ENCODE measurements at regions not wholly inside any gene's neighbourhood (a gene's known extent, or its start where the extent isn't known, plus 50 kb on each side); places are given as distances from the start of the nearest gene placed in this dataset.

- Histone ChIP-seq H3K27ac (no peak overlapping the region), H3K27me3 (no peaks in the 10 kb centered on the region), H3K4me3 (no peak overlapping the region), H3K36me3 (no peaks in the 10 kb centered on the region), H3K4me1 (no peaks in the 10 kb centered on the region), H3K9me3 (no peaks in the 10 kb centered on the region)
- DNase-seq (ENCODE audit: extremely low spot score in 2 of 2), result no peak
- TF ChIP-seq POLR2A (IDR thresholded peaks at IDR 0.05), result no peak
- intact Hi-C loops (cut with DNase I), result no loop called here
Observed at GRCh38 chr2:21301871-21302455, 178.2 kb downstream of the TDRD15 start.

- H3K4me1 ChIP-seq, result no peaks in the 10 kb centered on the region
- TF ChIP-seq, protein P1, sequence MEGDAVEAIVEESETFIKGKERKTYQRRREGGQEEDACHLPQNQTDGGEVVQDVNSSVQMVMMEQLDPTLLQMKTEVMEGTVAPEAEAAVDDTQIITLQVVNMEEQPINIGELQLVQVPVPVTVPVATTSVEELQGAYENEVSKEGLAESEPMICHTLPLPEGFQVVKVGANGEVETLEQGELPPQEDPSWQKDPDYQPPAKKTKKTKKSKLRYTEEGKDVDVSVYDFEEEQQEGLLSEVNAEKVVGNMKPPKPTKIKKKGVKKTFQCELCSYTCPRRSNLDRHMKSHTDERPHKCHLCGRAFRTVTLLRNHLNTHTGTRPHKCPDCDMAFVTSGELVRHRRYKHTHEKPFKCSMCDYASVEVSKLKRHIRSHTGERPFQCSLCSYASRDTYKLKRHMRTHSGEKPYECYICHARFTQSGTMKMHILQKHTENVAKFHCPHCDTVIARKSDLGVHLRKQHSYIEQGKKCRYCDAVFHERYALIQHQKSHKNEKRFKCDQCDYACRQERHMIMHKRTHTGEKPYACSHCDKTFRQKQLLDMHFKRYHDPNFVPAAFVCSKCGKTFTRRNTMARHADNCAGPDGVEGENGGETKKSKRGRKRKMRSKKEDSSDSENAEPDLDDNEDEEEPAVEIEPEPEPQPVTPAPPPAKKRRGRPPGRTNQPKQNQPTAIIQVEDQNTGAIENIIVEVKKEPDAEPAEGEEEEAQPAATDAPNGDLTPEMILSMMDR (IDR thresholded peaks at IDR 0.05), result no peak
- TF ChIP-seq POLR2A (IDR thresholded peaks at IDR 0.05) (no peak), POLR2AphosphoS5 (IDR thresholded peaks at IDR 0.05; ENCODE audit: insufficient read depth in 1 of 2, low read depth in 1 of 2) (no peak)
- H3K4me3 ChIP-seq, result no peak overlapping the region
- no peak for DNase-seq (ENCODE audit: extremely low spot score in 2 of 2)
- no peaks in the 10 kb centered on the region for H3K27me3 ChIP-seq
- H3K27ac ChIP-seq, result no peak overlapping the region
- H3K36me3 ChIP-seq, result no peaks in the 10 kb centered on the region
- intact Hi-C loops (cut with DNase I), result no loop called here
- H3K9me3 ChIP-seq, result no peaks in the 10 kb centered on the region
Observed at GRCh38 chr2:21303876-21304275, 180.1 kb downstream of the TDRD15 start.

DNA sequence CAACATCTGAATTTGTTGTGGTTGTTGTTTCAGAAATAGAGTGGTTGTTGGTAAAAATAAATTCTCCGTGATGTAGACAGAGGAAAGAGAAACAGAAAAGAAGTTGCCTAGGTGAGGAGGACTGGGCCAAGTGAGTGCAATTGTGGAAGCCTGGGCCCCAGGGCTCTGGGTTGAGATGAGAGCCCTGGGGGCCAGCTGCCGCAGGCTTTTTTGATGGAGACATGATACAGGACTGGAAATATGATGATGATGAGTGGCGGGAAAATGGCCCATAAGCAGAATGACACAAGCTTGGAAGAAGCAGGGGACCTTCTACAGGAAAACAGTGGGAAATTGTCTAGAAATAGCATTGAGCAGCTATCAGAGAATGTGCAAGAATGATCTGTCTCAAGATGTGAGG lies 181.8 kb downstream of the TDRD15 start:
- H3K36me3 ChIP-seq, result no peaks in the 10 kb centered on the region
- H3K27ac ChIP-seq, result no peak overlapping the region
- TF ChIP-seq, protein P1 (IDR thresholded peaks at IDR 0.05), result no peak
- TF ChIP-seq POLR2A (IDR thresholded peaks at IDR 0.05), result no peak
- no peak for TF ChIP-seq POLR2AphosphoS5 (IDR thresholded peaks at IDR 0.05; ENCODE audit: insufficient read depth in 1 of 2, low read depth in 1 of 2)
- no peak overlapping the region for H3K4me3 ChIP-seq
- no peak for DNase-seq (ENCODE audit: extremely low spot score in 2 of 2)
- H3K4me1 ChIP-seq, result no peaks in the 10 kb centered on the region
- no peaks in the 10 kb centered on the region for H3K27me3 ChIP-seq
- H3K9me3 ChIP-seq, result no peaks in the 10 kb centered on the region
- intact Hi-C loops (cut with DNase I), result no loop called here

DNA sequence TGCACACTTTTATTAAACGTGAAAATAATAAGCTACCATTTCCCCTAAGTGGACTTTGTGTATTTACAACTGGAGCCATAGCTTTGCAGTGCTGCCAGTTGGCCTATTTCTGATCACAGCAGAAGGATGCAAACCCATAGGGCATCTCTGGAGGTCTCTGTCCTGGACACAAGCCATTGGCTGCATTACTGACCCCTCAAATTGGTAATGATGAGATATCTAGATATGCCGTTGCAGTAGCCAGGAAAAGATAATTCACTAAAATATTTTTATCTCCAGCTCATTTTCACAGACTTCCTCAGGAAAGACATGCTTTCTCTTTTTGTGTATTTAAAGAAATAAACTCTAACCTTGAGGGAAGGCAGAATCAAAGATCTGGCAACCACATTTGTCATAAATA lies 182.5 kb downstream of the TDRD15 start:
- H3K36me3 ChIP-seq, result no peaks in the 10 kb centered on the region
- no peak for DNase-seq (ENCODE audit: extremely low spot score in 2 of 2)
- no peaks in the 10 kb centered on the region for H3K27me3 ChIP-seq
- H3K9me3 ChIP-seq, result no peaks in the 10 kb centered on the region
- intact Hi-C loops (cut with DNase I), result no loop called here
- H3K4me1 ChIP-seq, result no peaks in the 10 kb centered on the region
- no peak overlapping the region for H3K27ac ChIP-seq
- H3K4me3 ChIP-seq, result no peak overlapping the region
- TF ChIP-seq POLR2AphosphoS5 (IDR thresholded peaks at IDR 0.05; ENCODE audit: insufficient read depth in 1 of 2, low read depth in 1 of 2), result no peak

DNA sequence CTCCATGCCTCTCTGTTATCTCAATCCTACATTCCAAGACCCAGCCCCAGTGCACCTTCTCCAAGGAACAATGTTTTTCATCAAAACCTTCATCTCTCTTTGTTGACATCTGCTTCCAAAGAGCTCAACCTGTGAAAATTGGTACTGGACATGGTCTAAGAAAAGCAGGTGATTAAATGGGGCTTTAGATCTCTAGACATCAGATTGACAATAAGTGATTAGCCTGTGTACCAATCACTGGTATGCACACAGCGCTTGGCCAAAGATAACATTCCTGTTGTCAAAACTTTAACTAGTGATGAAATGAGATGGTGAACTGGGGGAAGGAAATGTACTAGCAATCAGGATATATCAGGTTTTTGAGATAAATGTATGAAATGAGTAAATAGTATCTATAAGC lies 183.3 kb downstream of the TDRD15 start:
- H3K36me3 ChIP-seq, result no peaks in the 10 kb centered on the region
- no peak overlapping the region for H3K27ac ChIP-seq
- intact Hi-C loops (cut with DNase I), result no loop called here
- no peak overlapping the region for H3K4me3 ChIP-seq
- H3K27me3 ChIP-seq, result no peaks in the 10 kb centered on the region
- TF ChIP-seq POLR2AphosphoS5 (IDR thresholded peaks at IDR 0.05; ENCODE audit: insufficient read depth in 1 of 2, low read depth in 1 of 2) (no peak), POLR2A (IDR thresholded peaks at IDR 0.05) (no peak)
- TF ChIP-seq, protein P1 (IDR thresholded peaks at IDR 0.05), result no peak
- no peaks in the 10 kb centered on the region for H3K4me1 ChIP-seq
- no peak for DNase-seq (ENCODE audit: extremely low spot score in 2 of 2)
- no peaks in the 10 kb centered on the region for H3K9me3 ChIP-seq

GRCh38 chr2:21310493-21310892 lies 186.7 kb downstream of the TDRD15 start:
- H3K27me3 ChIP-seq, result no peaks in the 10 kb centered on the region
- H3K4me3 ChIP-seq, result no peak overlapping the region
- H3K36me3 ChIP-seq, result no peaks in the 10 kb centered on the region
- no peak overlapping the region for H3K27ac ChIP-seq
- no peak for TF ChIP-seq POLR2AphosphoS5 (IDR thresholded peaks at IDR 0.05; ENCODE audit: insufficient read depth in 1 of 2, low read depth in 1 of 2)
- TF ChIP-seq, protein P1 (IDR thresholded peaks at IDR 0.05), result no peak
- no peak for TF ChIP-seq POLR2A (IDR thresholded peaks at IDR 0.05)
- H3K4me1 ChIP-seq, result no peaks in the 10 kb centered on the region
- no peaks in the 10 kb centered on the region for H3K9me3 ChIP-seq
- intact Hi-C loops (cut with DNase I), result loop anchor here (10.0 kb wide), 2 partner anchors 136 to 266 kb away; partner anchors contain the start of gene APOB
- no peak for DNase-seq (ENCODE audit: extremely low spot score in 2 of 2)

All from vagina (tissue), 2 donors.